AG10803 (cell line): ENCODE measurements at regions not wholly inside any gene's neighbourhood (a gene's known extent, or its start where the extent isn't known, plus 50 kb on each side); places are given as distances from the start of the nearest gene placed in this dataset.
"Not testable (repeated sequence)": the region's sequence is repeated elsewhere in the genome, so short reads cannot be mapped to it uniquely, and the experiment has no call there.

Source experiments
- DNase-seq: peaks from one replicate; pipeline ENCODE4 v3.0.0; 2010; ENCODE audit warnings: low read depth
- H3K4me3 ChIP-seq: 2 replicates; pipeline ENCODE4 v1.5.1; 2011; ENCODE audit warnings: mild to moderate bottlenecking, low read length, control low read depth
- CTCF ChIP-seq: conservative IDR thresholded peaks from 2 replicates; pipeline ENCODE4 v1.5.1; 2011; ENCODE audit warnings: mild to moderate bottlenecking, low read length, control low read depth, inconsistent platforms

GRCh38 chr9:96150324-96151227, 151.4 kb downstream of the HSD17B3 start:
- no peak for TF ChIP-seq CTCF
- no peak for DNase-seq
- H3K4me3 ChIP-seq = no peak overlapping the region

- H3K4me3 ChIP-seq = no peak overlapping the region
- no peak for TF ChIP-seq CTCF
- DNase-seq = no peak
These were observed 152.3 kb downstream of the HSD17B3 start for GRCh38 chr9:96149533-96150280.

GRCh38 chr9:96148634-96149532, 153.1 kb downstream of the HSD17B3 start:
- H3K4me3 ChIP-seq = no peak overlapping the region
- TF ChIP-seq CTCF = no peak
- no peak for DNase-seq

- H3K4me3 ChIP-seq, DNase-seq: not testable (repeated sequence)
These were observed 154.9 kb downstream of the HSD17B3 start for GRCh38 chr9:96147029-96147428.

- no peak overlapping the region for H3K4me3 ChIP-seq
- TF ChIP-seq CTCF = no peak
- DNase-seq = peak; percentile 17
These were observed 160.3 kb downstream of the HSD17B3 start for GRCh38 chr9:96141666-96142065.

- no peak overlapping the region for H3K4me3 ChIP-seq
- no peak for TF ChIP-seq CTCF
- DNase-seq = no peak
These were observed 160.9 kb downstream of the HSD17B3 start for GRCh38 chr9:96141128-96141474.
